ENCODE measurements at regions not wholly inside any gene's neighbourhood (a gene's known extent, or its start where the extent isn't known, plus 50 kb on each side); places are given as distances from the start of the nearest gene placed in this dataset.
"Not testable (repeated sequence)": the region's sequence is repeated elsewhere in the genome, so short reads cannot be mapped to it uniquely, and the experiment has no call there.

- DNase-seq: no peak
These were observed 51.5 kb upstream of the IFNE start for GRCh38 chr9:21533597-21533996.

GRCh38 chr9:21535396-21535795, 53.3 kb upstream of the IFNE start:
- DNase-seq: no peak

DNA sequence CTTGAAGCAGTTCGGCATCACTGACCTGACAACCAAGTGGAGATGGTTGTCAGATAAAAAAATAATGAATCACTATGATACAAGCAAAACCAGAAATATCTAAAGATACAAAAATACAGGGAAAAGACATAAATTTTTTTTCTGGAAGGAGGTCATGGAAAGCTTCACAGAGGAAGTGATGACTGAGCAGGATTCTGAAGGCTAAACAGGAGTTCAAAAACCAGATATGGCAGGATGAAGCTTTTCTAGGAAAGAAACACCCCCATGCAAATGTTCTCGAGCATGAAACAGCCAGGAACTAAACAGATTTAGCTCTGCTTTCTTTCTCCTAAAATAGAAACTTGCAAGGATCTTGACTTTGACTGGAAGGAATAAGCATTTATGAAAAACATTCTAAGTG, 60.7 kb upstream of the IFNE start:
- DNase-seq: no peak

DNA sequence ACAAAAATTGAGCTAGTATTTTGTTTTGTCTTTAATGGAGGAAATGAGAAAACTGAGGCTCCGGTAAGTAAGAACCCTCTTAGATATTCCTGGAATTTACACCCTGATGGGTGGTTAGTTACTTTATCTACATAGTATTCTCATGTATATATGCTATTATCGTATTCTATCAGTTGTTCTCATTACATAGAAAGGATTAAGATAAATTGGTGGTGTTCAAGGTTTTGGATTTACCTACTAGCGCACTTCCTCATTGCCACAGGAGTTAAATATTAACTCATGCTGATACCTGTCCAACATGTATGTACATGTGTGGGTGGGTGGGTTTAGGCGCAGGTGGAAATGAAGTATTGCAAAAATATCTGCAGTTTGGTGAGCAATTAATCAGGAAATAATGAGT, 61.1 kb upstream of the IFNE start:
- no peak for DNase-seq

DNA sequence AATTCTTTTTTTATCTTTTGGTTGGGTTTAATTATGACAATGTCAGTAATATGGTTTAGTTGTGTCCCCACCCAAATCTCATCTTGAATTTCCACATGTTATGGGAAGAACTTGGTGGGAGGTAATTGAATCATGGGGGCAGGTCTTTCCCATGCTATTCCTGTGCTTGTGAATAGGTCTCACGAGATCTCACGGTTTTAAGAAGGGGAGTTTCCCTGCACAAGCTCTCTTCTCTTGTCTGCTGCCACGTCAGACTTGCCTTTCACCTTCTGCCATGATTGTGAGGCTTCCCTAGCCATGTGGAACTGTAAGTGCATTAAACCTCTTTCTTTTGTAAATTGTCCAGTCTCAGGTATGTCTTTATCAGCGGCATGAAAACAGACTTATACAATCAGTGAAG, 61.7 kb upstream of the IFNE start:
- not testable (repeated sequence) for DNase-seq

DNA sequence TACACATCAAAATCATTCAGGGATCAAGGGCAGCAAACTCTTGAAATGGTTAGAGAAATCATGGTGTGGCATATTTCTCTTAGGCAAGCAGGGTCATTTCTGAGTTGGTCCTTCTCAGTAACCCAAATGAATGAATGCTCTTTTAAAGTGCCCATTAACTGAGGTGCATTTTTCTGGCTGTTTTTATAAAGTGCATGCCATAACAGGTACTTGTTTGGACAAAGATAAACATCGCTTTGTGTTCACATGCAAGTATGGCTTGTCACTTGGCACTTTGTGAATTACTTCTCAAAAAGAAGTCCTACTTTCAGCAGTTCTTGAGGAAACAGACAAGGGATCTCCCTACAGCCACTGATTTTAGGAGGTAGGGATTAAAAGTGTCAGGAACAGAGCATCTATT, 64.8 kb upstream of the IFNE start:
- no peak for DNase-seq

DNA sequence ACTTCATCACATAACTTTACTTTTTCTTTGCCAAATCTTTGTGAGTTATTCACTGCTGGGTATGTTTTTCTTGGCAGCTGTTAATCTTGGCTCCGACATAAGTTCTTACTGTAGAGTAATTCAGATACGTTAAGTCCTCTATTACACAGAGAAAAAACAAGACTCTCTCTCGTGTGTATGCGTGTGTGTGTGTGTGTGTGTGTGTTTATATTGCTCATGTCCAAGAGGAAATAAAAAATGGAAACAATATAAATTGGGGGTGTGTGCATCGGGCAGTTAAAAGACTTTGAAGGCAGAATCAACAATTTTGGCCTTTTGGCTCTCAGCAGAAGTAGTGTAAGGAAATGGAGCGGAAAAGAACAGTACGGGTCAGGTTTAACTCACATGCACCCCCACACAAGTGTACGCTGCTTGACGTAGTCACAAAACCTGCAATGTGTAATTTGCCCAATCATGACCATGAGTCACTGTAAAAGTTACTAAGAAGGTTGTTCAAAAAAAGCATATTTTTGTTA, 67.2 kb upstream of the IFNE start:
- no peak for DNase-seq

- DNase-seq: no peak
These were observed 67.8 kb upstream of the IFNE start for GRCh38 chr9:21549890-21550289.

DNA sequence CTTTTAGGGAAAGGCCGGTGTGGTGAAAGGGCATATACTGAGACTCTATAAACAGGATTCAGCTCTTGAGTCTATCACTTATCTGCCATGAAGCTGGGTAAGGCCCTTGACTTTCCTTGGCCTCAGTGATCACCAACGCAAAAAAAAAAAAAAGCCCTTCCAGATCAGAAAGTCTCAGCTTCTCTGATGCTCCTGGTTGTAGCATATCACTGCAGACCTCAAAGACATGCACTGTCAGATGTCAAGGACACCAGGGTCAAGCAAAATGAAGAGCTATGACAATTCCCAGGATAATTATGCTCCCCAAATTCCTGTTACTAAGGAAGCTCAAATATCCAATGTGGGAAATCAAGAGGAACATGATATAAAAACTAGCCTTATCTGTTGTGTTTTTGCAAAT, 68.3 kb upstream of the IFNE start:
- DNase-seq: no peak

- no peak for DNase-seq
These were observed 69.3 kb upstream of the IFNE start for GRCh38 chr9:21551401-21551800.

DNA sequence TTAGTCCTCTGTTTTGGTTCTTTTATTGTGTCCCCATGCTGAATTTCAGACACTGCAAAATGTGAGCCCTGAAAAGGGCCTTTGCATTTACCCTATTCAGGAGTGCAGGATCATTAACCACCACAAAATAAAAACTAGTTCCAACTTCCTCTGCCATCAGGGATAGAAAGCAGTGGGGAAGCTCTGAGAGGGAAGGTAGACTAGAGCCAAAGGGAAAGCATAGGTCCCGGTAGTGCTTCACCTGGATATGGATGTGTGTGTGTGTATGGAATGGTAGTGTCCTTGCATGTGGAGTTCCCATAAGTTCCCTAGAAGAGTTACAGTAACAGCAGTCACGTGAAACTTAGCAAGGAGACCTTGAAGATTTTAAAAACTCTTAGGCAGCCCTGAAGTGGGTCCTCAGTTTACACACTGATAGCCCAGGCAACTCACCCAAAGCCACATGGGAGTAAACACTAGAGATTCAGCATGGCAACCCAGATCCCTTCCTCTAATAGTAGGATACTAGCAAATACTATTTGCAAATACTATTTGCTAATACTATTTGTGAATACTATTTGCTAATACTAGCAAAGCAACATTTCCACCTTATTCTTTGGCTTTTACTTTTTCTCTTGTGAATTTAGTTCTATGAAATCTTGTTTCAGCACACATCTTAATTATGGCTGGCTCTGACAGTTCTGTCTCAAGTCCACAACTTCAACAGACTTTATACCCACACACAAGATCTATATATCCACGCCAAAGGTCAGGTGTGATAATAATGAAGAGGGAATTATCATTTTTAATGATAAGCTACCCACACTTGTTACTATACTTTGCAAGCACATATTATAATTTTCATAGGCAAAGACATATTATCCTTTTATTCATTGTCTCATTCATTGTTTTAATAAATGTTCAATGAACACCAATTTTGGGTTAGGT, 70.4 kb upstream of the IFNE start:
- DNase-seq: no peak

GRCh38 chr9:21553441-21553840, 71.3 kb upstream of the IFNE start:
- DNase-seq: no peak

GRCh38 chr9:21554813-21555212, 72.7 kb upstream of the IFNE start:
- no peak for DNase-seq

DNA sequence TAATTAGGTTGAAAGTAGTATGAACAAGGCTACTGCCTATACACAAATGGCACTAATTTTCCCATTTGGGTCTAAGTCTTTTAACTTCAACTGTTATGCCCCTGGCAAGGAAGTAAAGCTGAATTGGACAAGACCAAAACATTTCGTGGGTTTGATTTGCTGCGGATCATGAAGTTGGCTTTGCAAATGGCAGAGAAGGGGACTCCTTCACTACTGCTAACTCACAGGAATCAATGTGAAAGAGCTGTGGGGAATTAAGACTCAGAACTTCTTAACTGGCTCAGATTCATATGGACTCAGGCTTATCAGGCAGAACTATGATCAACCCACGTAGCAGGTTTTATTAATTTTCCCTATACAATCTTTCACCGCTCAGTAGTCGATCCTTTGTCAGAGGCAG, 73.8 kb upstream of the IFNE start:
- DNase-seq: no peak

DNA sequence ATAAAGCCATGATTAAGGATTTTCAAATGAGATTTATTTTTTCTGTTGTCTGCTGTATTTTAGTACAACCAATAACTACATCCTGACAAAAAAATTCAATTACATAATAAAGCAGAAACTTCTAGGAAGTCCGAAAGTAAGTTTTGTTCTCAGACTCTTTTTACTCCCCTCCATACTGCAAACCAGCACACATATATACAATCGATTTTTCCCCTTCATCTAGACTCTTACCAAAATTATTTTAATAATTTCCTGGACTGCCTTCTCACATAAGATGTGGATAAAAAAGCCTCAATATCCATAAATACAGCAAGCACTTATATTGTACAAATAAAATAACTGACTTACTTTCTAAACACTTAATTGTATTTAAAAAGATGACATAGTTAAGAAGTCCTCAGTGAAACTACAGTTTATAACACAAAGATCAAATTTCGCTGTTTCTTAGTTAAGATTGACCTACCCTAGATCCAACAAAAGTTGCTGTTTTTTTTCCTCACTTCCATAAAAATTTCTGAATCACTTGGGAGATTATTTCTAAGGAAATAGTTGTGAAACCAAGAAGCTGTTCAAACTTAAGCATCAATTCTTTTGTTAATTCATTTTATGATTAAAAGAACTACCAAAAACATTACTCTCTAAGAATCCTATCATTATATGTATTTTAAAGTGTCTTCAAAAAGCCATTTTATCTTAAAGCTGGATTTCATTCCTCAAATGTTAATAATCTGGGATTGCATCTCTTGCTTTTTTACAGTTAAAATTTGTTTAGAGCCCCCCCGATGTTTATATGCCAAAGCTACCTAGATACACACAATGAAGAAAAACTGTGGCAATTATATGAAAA, 74.7 kb upstream of the IFNE start:
- DNase-seq: no peak

DNA sequence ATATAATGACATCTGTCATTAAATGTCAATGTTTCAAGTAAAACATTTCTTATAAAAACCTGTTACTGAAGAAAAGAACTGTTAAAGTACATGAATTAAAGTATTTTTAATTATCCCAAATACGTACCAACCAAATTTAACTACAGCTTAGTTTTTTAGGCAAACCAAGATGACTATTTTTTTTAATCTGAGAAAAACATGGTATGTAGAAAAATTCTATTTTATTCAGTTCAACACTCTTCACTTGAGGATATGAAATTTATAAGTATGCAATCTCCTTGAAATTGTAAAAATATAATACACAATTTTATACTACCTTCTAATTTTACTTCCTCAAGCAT, 75.3 kb upstream of the IFNE start:
- no peak for DNase-seq

- DNase-seq: no peak
These were observed 76.0 kb upstream of the IFNE start for GRCh38 chr9:21558079-21558478.

- no peak for DNase-seq
These were observed 76.7 kb upstream of the IFNE start for GRCh38 chr9:21558615-21559401.

DNA sequence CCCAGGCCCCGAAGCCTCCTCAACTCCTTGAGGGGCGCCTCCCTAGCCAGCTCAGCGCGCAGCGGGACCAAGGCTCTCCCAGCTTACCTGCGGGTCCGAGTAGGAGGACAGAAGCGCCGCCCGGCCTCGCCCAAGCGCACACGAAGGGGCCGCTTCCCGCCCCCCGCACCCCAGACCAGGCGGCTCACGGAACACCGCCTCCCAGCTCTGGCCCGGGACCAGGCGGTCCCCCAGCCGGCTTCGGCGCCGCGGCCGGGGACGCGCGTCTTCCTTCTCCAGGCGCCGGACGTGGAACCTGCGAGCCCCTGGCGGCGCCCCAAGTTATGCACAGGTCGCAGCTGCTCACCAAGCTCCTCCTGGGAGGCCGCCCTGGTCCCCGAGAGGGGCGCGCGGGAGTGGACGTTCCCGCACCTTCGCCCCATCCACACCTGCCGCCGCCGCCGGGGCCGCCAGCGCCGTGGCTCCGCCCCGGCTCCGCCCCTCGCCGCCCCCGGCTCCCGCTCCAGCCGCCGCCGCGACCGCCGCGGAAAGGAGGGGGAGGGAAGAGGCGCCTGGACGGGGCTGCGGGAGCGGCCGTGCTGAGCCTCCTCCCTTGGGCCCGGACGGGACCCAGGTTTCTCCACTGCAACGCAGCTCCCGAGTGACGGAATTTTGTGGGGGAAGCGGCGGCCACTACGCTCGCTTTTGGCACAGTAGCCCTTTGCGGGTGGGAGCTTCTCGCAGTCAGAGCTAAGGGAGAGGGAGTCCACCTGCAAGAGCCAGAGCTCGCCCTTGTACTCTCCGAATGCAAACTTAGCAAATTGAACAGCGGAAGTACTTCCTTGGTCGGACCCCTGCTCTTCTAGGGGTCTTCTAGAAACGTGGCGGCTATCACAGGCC, 77.5 kb upstream of the IFNE start:
- no peak for DNase-seq

- DNase-seq: no peak
These were observed 78.2 kb upstream of the IFNE start for GRCh38 chr9:21560281-21560745.

DNA sequence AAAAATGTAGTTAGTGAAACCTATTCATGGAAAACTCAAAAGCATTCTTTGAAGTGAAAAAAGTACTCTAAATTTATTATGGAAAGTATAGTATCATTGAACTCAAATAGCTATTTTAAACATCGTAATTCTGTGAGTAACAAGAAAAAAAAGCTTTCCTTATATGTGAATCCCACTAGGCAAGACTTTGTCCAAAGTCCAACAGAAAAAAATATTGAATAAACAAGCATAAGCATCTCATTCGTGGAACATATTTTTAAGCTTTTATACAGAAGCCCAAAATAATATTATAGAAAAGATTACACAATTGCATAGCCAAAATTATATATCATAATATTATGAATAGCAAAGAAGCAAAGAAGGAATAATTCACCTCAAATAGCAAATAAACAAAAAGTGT, 79.4 kb upstream of the IFNE start:
- no peak for DNase-seq

DNA sequence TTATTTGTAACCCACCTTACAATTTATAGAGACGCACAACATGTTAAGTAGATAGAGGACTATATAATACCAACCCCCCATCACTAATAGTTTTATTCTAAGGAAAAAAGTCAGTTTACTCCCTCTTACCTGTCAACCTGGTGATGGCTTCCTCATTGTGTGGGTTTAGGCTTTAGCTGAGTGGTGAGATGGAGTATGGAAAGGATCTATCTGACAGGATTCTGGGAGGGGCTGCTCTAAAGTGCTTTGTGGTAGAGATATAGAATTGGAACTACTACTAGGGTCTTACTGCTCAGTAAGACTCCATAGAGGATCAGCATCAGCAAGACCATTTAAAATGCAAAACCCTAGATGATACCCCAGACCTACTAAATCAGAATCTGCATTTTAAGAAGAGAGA, 82.1 kb upstream of the IFNE start:
- no peak for DNase-seq
